GM23338 (cell line): ENCODE measurements at regions not wholly inside any gene's neighbourhood (a gene's known extent, or its start where the extent isn't known, plus 50 kb on each side); places are given as distances from the start of the nearest gene placed in this dataset.

Source experiments
- CREB1 ChIP-seq: fragments of 250-450 bp; sonication (Bioruptor Pico); IDR thresholded peaks from 2 replicates; pipeline ENCODE4 v1.5.0; 2020; ENCODE audit warnings: low read depth, mild to moderate bottlenecking, moderate library complexity
- CTCF ChIP-seq, 2 experiments: fragments of 200-600 bp in 1 of 2; sonication (generic) in 1 of 2; conservative IDR thresholded peaks; 2 replicates each; pipeline versions ENCODE4 v1.5.1 to v1.6.1; 2016 to 2017; ENCODE audit warnings: antibody characterized with exemption in 2 of 2, low read depth in 2 of 2, mild to moderate bottlenecking in 2 of 2, moderate library complexity in 1 of 2
- EZH2 ChIP-seq: fragments of 200-600 bp; sonication (generic); IDR thresholded peaks from one replicate; pipeline ENCODE4 v1.8.0; 2017; ENCODE audit warnings: antibody characterized with exemption, mild to moderate bottlenecking, low read depth; ENCODE audit not compliant: unreplicated experiment
- EZH2phosphoT487 ChIP-seq: fragments of 200-600 bp; sonication (generic); IDR thresholded peaks from one replicate; pipeline ENCODE4 v1.8.1; 2018; ENCODE audit warnings: antibody characterized with exemption; ENCODE audit not compliant: unreplicated experiment
- NANOG ChIP-seq: IDR thresholded peaks from 2 replicates; pipeline ENCODE4 v1.6.1; 2016; ENCODE audit warnings: antibody characterized with exemption, borderline replicate concordance
- POLR2AphosphoS5 ChIP-seq: IDR thresholded peaks from 2 replicates; pipeline ENCODE4 v1.6.1; 2016; ENCODE audit warnings: antibody characterized with exemption, low read depth
- ZNF114 ChIP-seq: fragments of 250-450 bp; sonication (Bioruptor Pico); IDR thresholded peaks from 2 replicates; pipeline ENCODE4 v1.5.0; 2020; ENCODE audit warnings: mild to moderate bottlenecking, moderate library complexity
- ZNF462 ChIP-seq: fragments of 250-450 bp; sonication (Bioruptor Pico); IDR thresholded peaks from 2 replicates; pipeline ENCODE4 v1.5.0; 2020; ENCODE audit warnings: mild to moderate bottlenecking, moderate library complexity

GRCh38 chr6:23870496-23870895 lies 255.5 kb upstream of the NRSN1 start:
- no peak for TF ChIP-seq EZH2
- TF ChIP-seq CTCF (conservative IDR thresholded peaks at IDR 0.05; ENCODE audit: low read depth in 2 of 2) = no peak
- no peak for TF ChIP-seq EZH2phosphoT487
- TF ChIP-seq ZNF114 (CRISPR knock-in tag) = no peak
- TF ChIP-seq POLR2AphosphoS5 = no peak
- no peak for TF ChIP-seq CREB1 (CRISPR knock-in tag)
- TF ChIP-seq NANOG = no peak
- no peak for TF ChIP-seq ZNF462 (CRISPR knock-in tag)
